Stimulated activated CD8-positive, alpha-beta memory T cell treated with anti-CD3 and anti-CD28 coated beads, Interleukin-15, amount 100 ng/mL, for 48 hours (primary cell): ENCODE measurements at regions not wholly inside any gene's neighbourhood (a gene's known extent, or its start where the extent isn't known, plus 50 kb on each side); places are given as distances from the start of the nearest gene placed in this dataset.

Experiments used
- DNase-seq, 2 donors: peaks; one replicate each; pipeline ENCODE4 v3.0.0-alpha.2; 2020; ENCODE audit warnings: low read depth in 2 of 2

DNA sequence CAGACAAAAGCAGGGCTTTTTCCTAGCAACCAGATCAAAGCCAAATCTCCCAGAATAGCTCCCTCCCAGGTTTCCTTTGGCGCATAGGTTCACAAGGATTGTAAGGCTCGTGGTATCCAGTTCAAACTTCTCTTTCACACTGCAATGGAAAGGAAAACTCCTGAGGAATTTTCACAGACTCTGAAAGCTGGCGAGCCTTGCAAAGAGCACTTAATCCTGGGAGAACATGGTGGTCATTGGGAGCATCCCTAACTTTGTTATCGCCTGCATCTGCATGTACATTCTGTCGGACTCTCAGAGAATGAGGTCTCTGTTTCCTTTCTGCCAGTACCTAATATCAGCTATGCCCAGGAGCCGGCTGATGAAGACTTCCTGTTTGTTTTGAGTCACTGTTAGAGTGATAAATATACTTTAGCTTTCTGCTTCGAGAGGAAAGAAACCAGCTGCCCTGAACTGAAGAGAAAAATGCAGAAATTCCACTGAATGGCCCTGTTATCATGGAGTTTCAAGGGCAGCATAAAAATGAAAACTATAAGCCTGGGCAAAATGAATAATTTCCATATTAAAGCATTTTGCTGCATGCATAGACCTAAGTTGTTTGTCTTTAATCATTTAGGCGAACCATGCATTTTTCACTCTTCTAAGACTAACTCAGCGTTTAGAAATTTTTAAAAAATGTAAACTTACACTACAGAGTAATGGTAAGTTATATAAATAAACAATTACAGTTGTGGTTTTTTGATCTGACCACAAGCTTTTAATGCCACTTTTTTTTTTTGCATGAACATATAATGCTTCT, 76.4 kb upstream of the ZEB2 start:
- no peak for DNase-seq

DNA sequence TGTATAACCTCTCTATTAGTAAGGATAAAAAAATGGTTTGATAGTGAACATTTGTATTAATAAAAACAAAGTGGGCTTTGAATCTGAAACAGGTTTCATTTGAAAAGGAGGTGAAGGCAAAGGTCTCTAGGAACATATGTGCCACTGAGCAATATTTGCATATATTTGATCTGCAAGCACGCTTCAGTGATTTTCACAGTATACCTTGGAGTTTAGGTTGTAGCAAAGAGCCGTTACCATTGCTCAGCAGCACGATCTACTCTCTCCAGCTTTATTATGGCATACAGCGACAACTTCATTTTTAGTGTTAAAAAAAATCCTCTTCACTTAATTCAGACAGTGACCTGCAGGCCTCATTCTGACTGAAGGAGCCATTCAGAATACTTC, 75.8 kb upstream of the ZEB2 start:
- no peak for DNase-seq

DNA sequence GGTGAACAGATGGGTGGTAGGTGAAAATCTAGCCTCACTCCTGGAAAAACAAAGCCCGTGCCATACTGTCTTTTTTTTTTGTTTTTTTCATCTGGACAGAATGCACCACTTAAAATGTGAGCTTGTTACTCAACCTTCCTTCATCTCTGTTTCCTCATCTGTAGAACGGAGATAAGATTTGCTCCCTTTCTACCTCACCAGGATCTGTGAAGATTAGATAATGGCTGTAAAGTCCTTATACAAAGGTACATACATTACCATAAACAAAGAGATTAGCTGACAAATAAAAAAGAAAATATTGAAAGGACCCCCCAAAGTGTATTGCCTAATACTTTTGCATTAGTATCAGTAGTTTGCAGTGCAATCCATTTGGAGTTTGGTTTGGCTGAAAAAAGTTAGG, 75.4 kb upstream of the ZEB2 start:
- no peak for DNase-seq

DNA sequence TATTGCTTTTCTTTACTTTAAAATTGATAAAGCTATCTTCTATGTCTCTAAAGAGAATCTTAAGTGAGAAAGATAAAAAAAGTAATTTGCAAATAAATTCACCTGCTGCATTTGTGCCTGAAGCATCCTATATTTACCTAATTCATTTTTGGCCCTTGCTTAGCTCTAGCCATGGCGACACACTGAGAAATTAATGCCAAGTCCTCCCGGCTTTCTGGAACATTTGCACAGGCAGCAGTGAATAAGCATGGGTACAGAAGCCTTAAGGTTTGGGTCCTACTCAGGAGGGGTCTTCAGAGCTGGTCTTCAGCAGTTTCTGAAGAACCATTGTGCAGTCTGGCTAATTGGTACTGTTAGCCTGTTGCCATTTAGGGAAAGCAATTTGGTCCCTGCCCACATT, 73.9 kb upstream of the ZEB2 start:
- DNase-seq = no peak

DNA sequence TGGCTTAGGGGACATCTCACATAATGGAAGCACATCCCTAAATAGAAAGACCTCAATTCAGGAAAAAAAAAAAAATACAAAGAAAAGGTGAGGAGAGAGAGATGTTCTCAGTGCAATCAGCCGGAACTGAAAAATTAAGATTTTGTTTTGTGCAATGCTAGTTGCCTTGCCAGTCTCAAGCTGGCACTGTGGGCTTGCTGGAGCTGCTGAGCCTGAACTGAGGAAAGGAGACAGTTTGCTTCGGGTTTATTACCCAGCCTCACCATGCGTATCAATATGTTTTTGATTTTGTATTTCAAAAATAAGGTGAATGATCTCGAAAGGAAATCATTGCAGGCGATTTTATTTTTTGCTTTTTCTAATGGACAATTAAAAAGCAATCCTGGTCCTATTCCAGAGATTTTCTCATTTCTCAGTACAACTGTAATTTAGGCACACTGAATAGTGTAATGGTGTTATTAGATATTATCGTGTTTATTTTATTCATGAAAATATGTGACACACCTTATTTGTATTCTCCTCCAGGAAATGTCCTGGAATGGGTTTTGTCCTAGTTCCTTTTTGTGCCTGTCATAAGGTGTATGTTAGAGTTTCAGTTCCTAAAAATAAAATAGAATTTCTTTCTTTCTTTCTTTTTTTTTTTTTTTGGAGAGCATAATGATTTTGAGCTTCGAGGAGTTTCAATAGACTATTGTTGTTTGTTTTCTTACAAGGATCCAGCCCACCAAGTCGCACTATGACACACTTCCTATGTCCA, 72.8 kb upstream of the ZEB2 start:
- no peak for DNase-seq

DNA sequence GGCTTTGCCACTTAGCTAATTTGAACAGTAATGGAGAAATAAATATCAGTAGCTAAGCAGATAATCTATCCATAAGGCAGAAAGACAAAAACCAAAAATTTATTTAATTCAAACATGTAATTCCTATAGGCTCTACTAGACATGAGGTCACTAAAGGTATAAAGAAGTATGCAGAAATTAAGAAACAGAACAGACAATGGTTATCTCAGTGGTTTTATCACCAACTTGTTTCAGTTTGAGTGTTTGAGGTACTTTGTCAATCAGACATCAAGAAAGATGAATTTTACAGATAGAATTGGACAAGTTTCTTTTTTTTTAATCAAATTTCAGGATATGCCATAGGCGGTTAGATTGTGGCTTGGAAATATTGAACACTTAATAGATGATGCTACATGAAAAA, 67.4 kb upstream of the ZEB2 start:
- no peak for DNase-seq

DNA sequence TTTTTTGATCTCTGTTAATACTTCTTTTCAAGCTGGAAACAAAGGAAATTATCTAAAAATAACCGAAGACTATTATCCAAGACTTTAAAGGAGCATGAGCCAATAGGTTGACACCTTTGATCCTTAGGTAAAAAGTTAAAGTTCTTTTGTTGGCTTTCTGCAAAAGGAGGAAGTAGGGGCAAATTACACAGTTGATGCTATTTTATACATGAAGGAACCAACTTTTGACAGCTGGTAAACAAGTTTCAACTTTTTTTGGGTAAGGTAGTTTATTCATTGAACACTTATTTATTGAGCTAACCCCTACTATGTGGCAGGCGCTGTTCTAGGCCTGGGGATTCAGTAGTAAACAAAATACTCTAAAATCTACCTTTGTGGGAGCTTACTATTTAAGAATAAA, 66.6 kb upstream of the ZEB2 start:
- DNase-seq = no peak

DNA sequence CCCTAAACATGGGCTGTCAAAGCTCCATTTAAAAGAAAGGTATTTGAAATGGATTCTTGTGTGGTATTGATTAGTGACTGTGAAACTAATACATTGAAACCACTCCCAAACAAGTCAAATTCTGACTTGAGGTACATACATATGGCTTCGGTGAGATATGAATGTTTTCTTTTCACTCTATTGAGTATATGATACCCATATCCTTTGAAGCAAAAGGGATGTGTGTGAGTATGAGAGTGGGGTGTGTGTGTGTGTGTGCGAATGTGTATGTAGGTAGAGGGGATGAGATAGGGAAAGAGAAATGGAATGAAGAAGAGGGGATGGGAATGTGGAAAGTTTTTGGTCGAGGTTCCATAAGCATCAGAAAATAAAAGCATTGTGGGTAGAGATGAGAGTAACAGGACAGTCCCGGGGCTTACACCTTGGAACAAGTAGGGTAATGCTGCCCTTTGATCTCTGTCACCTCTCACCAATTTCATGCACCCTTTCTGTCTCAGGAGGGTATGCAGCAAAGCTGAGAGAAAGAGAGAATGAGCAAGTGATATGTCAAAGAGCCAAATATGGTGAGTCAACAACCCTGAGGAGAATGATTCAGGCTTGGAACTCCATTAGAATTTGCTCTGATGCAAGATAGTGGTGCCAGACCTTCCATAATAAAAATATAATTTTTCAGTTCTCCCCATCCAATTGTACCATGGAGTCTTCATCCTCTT, 64.0 kb upstream of the ZEB2 start:
- DNase-seq = no peak

DNA sequence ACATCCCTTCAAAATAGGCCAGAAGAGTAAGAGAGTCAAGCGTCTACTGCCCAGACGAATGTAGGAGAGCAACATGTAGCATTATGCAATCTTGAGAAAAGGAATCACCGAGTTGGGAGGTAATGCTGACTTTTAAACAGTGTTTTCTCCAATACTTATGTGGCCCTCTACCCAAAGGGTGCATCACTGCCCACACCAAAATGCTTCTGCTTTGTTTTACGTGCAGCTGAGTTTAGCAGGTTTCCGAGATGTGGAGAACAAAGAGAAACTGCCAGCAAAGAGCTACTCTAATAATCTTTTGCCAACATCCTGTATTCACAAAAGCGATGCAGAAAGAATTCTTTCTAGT, 63.4 kb upstream of the ZEB2 start:
- DNase-seq = no peak

DNA sequence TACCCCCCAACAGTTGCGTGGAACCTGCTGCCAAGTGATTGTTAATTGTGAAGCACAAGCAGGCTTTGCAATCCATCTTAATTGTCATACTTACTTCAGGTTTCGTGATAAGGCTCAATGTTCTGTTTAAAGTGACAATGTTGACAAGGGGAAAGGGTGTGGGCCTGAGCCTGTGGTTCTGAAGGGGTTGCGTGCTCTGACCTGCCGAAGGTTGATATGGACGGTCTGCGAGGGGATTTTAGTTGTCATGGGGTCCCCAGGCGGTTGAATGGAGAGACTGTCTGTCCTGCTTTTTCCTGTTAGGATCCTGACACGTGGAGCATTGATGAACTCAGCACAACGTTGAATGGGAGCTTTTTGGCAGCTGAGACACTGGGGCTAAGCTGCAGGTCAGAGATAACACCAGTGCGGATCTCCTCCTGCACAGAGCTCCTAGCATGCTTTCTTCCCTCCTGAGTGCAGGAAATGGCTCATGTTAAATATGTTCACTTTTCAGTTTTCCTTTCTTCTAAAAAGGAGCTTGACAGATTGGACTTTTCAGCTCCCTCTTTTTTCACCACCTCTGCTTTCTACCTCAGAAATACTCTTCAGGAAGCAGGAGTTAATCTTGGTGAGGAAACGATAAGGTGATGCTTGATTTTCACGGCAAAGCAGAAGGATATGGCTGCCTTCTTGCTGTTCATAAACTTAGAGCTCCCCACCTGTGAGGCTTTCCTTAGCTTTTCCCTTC, 62.9 kb upstream of the ZEB2 start:
- no peak for DNase-seq

DNA sequence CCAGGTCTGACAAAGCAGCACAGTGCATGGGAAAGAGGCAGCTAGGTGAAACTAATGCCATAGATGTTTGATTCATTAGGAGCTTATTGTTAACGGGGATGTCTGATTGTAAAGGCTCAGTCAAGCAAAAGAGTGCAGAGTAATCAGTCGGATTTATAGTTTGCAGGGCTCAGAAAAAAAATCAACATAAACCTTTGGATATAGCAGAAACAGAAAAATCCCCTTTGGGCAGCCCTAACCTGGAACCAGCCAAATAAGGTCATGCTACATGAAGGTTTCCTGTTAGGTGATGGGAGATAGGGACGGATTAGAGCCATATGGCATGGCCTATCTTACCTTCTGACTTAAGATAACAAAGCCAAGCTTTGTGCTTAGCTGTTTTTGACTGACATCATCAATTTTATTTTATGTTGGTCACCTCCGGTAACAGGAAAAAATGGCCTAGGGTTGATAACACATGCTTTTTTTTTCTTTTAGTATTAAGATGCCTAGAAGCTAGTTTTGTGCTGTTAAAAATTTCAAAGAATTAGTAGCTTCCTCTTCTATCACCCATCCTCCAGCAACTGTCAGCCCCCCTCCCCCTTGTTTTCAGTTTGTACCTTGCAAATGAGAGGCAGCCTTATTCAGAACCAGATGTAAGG, 60.7 kb upstream of the ZEB2 start:
- DNase-seq = no peak

DNA sequence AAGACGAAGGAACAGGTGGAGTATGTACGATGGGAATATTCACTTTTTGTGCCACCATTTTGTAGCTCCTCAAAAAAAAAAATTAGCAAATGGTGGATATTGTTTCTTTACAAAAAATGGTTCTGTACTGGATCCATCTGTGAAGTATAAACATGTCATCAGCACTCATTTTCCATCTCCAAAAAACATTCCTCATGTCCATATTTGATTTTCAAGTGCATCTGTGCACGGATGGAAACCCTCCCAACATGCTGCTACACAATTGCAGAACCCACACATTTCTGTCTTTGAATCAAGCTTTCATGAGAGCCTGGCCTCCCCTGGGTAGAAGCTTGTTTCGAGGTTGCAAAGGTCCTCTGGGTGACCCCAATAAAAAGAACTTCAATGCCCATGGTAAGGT, 59.6 kb upstream of the ZEB2 start:
- no peak for DNase-seq

DNA sequence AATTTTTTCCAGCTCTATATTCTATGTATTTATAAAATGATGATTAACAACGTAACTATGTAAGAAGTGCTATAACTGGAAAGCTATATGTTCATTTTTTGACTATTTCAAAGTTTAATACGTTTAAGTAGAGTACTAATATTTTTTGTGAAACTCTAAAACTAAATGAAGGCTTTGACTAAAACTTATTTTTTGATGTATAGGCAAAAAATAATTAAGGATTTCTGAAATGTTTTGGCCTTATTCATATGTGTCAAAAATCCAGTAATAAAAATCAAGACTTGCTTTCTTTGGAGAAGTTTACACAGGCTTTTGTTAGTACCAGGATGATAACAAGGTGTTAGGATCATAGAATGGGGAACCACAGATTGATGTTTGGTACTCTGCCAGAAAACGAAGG, 58.2 kb upstream of the ZEB2 start:
- no peak for DNase-seq

DNA sequence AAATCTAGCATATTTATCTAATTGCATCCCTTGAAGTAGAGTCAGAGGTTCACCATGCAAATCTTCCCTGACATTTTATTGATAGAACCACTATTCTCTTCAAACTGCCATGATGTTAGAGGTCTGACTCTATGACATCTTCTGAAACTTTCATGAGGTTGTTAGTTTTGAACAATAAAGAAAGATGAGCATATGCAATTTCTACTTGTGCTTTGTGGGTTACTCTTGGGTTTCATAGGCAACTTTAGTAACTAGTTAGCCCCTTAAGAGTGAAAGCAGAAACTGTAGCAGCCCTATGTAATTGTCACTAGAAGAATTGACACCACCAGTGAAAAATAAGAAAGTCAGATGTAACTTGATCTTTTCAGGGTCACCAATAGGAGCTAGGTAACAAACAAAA, 53.1 kb upstream of the ZEB2 start:
- DNase-seq = no peak

DNA sequence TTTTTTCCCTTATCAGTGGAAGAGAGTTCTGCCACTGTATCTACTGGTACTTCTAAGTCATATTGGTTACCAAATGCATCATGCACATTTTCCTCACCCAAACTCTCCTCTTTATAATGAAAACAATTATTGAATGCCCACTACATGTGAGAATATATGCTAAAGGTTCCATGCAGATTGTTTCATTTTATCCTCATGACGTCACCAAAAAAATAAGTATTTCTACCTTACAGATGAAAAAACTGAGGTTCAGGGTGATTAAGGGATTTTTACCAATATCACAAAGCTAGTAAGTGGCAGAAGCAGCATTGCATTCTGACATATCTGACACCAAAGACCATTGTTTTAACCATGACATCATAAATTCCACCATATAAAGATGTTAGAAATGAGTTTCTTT, 51.9 kb upstream of the ZEB2 start:
- DNase-seq = no peak

DNA sequence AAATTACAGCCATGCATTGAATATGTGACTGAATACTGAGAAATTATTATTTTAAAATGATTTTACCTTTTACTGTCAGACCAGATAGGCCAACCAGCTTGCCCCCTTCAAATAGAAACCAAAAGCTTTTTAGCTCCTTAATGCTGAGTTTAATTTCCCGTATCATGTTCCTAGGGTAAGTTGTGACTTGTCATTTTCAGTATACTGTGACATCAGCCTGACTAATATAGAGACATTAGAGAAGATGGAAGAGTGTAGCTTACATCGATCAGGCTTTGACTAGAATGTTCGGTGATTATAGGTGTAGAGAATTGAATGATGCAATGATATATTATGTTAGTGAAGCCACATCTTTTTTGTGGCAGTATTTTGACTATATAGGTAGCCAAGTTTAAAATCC, 50.6 kb upstream of the ZEB2 start:
- DNase-seq = no peak
